Upper lobe of left lung (tissue), 6 donors: ENCODE measurements at regions not wholly inside any gene's neighbourhood (a gene's known extent, or its start where the extent isn't known, plus 50 kb on each side); places are given as distances from the start of the nearest gene placed in this dataset.

ENCODE experiments used
- ATAC-seq, 2 donors: fragments of 200-7000 bp; cut with Tn5 transposase; one replicate each; pipeline ENCODE4 v1.9.1; 2022; ENCODE audit warnings: mild to moderate bottlenecking in 2 of 2, moderate library complexity in 2 of 2; ENCODE audit not compliant: low FRiP score in 2 of 2
- DNase-seq, 2 donors: peaks; one replicate each; pipeline ENCODE4 v3.0.0-alpha.2; 2019 to 2020
- H3K27ac ChIP-seq, 4 donors: fragments of 200-600 bp; sonication (generic); one replicate each; pipeline ENCODE4 v1.5.1; 2016 to 2019
- H3K27me3 ChIP-seq, 4 donors: fragments of 200-600 bp; sonication (generic); one replicate each; pipeline ENCODE4 v1.5.1; 2017 to 2019
- H3K36me3 ChIP-seq, 4 donors: fragments of 200-600 bp; sonication (generic); one replicate each; pipeline ENCODE4 v1.5.1; 2016 to 2019
- H3K4me1 ChIP-seq, 4 donors: fragments of 200-600 bp; sonication (generic); one replicate each; pipeline ENCODE4 v1.5.1; 2018 to 2019
- H3K4me3 ChIP-seq, 4 donors: fragments of 200-600 bp; sonication (generic); one replicate each; pipeline ENCODE4 v1.5.1; 2017 to 2019; ENCODE audit warnings: mild to moderate bottlenecking in 2 of 4, moderate library complexity in 1 of 4
- H3K9me3 ChIP-seq, 4 donors: fragments of 200-600 bp; sonication (generic); one replicate each; pipeline ENCODE4 v1.5.1; 2018 to 2019
- EP300 ChIP-seq, 4 donors: sonication (generic); formaldehyde crosslinking; IDR thresholded peaks; one replicate each; pipeline ENCODE4 v1.5.1; 2017; ENCODE audit warnings: antibody characterized with exemption in 4 of 4, control low read depth in 2 of 4
- POLR2A ChIP-seq, 4 donors: fragments of 450-650 bp; IDR thresholded peaks; one replicate each; pipeline ENCODE4 v1.5.1; 2016 to 2017; ENCODE audit warnings: antibody characterized with exemption in 4 of 4, mild to moderate bottlenecking in 2 of 4
- POLR2AphosphoS5 ChIP-seq, 2 donors: sonication (generic); formaldehyde crosslinking; IDR thresholded peaks; one replicate each; pipeline ENCODE4 v1.5.1; 2017; ENCODE audit warnings: antibody characterized with exemption in 2 of 2
- WGBS, 2 donors: methylation state at CpG; one replicate each; pipeline ENCODE4 v1.1.5; 2017 to 2018; 5-methylcytosine and 5-hydroxymethylcytosine counted together
- TF ChIP-seq, protein P1 (sequence below), 6 experiments: fragments of 450-650 bp in 4 of 6; fragments of 200-600 bp in 2 of 6; sonication (generic) in 2 of 6; IDR thresholded peaks; one replicate each; pipeline ENCODE4 v1.5.1; 2016 to 2019; ENCODE audit warnings: antibody characterized with exemption in 6 of 6
- donor health status: DM: no; HTN: no; CAD: no; lungs with moderate emphysema.
- donor health status: DM: no; HTN: yes; CAD: no; lungs with severe emphysema.

DNA sequence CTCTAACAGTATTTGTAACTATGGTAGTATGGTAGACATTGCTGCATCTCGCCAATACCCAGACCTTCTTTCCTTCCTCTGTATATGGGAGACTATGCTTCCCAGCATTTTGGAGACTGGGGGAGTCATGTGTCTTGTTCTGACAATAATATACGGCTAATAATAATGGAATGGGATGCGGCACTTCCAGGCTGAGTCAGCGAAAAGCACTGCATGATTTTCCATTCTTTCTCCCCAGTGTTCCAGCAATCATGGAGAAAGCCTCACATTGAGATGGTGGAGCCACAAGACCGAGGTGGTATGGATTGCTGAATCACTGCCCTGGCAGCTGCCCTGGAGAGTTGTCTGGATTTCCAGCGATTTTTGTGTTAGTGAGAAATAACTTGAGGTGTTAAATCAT, 77.1 kb upstream of the FIBIN start:
- WGBS, 2 donors: 78 to 84% methylated on average over 6 of the region's 6 CpGs
- no peaks in the 10 kb centered on the region for H3K9me3 ChIP-seq

DNA sequence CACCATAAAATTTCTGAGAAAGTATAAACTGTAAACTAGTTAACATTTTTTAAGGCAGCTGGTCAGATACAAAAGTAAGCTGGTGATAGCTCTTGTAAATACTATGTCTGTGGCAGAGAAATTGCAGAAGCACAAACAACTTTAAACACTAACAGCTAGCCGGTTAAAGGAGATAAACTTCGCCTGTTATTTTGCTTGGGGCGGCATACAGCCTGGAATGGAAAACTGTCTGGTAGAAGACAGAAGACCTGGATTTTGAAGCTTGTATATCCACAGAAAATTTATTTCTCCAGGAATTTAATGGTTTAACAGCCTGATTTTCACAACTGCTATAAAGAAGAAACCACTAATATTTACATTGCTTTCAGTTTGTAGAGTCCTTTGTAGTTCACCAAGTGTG, 65.3 kb upstream of the FIBIN start:
- DNase-seq: no peak
- 69 to 72% methylated on average over 3 of the region's 3 CpGs for WGBS, 2 donors
- Histone ChIP-seq H3K4me3 (no peak overlapping the region), H3K36me3 (no peaks in the 10 kb centered on the region), H3K4me1 (no peaks in the 10 kb centered on the region), H3K27ac (no peak overlapping the region), H3K27me3 (no peaks in the 10 kb centered on the region), H3K9me3 (no peaks in the 10 kb centered on the region)
- ATAC-seq: no peak
- TF ChIP-seq, protein P1, sequence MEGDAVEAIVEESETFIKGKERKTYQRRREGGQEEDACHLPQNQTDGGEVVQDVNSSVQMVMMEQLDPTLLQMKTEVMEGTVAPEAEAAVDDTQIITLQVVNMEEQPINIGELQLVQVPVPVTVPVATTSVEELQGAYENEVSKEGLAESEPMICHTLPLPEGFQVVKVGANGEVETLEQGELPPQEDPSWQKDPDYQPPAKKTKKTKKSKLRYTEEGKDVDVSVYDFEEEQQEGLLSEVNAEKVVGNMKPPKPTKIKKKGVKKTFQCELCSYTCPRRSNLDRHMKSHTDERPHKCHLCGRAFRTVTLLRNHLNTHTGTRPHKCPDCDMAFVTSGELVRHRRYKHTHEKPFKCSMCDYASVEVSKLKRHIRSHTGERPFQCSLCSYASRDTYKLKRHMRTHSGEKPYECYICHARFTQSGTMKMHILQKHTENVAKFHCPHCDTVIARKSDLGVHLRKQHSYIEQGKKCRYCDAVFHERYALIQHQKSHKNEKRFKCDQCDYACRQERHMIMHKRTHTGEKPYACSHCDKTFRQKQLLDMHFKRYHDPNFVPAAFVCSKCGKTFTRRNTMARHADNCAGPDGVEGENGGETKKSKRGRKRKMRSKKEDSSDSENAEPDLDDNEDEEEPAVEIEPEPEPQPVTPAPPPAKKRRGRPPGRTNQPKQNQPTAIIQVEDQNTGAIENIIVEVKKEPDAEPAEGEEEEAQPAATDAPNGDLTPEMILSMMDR (IDR thresholded peaks at IDR 0.05): no peak
- no peak for TF ChIP-seq POLR2A (IDR thresholded peaks at IDR 0.05)
- no peak for TF ChIP-seq POLR2AphosphoS5 (IDR thresholded peaks at IDR 0.05)
- TF ChIP-seq EP300 (IDR thresholded peaks at IDR 0.05): no peak

More for the DNA sequence above, 77.1 kb upstream of the FIBIN start:
- Histone ChIP-seq H3K27ac (no peak overlapping the region), H3K4me1 (no peaks in the 10 kb centered on the region), H3K27me3 (no peaks in the 10 kb centered on the region), H3K4me3 (no peak overlapping the region), H3K36me3 (no peaks in the 10 kb centered on the region)
- ATAC-seq (no peak), DNase-seq (no peak)
- TF ChIP-seq POLR2A (IDR thresholded peaks at IDR 0.05): no peak
- TF ChIP-seq EP300 (IDR thresholded peaks at IDR 0.05): no peak
- TF ChIP-seq, protein P1 (IDR thresholded peaks at IDR 0.05): no peak
- no peak for TF ChIP-seq POLR2AphosphoS5 (IDR thresholded peaks at IDR 0.05)

DNA sequence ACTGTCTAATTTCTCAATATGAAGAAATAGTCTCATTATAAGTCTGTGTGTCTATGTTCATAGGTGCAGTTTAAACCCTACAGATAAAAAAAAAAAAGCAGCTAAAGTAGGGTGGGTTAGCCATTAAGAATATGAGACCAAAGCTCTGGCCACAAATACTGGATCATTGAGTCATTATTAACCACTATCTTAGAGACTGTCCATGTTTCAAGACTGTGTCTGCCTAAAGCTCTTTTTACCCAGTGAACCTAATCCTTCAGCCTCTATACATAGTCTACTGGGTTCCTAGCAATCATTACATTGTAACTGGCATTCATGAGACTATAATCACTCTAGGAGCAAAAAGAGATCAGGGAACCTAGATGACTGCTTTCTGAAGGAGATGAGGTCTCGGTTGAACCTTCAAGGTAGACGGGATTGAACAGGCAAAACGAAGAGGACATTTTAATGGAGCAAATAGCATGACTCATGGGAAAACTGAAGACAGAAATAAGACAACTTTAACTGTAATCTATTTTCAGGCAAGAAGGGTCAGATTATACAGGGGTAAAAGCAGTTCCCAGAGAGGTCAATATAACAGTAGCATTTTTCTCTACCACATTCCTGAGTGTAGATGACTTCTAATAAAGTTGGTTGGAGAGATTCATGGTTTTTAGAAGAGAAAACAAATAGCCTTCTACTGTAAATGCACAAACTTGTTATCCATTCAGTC, 64.0 kb upstream of the FIBIN start:
- TF ChIP-seq POLR2A (IDR thresholded peaks at IDR 0.05) (no peak), POLR2AphosphoS5 (IDR thresholded peaks at IDR 0.05) (no peak)
- ATAC-seq: no peak
- Histone ChIP-seq H3K27me3 (no peaks in the 10 kb centered on the region), H3K4me3 (no peak overlapping the region), H3K4me1 (no peaks in the 10 kb centered on the region), H3K27ac (no peak overlapping the region), H3K36me3 (no peaks in the 10 kb centered on the region), H3K9me3 (no peaks in the 10 kb centered on the region)
- WGBS, 2 donors: 74 to 78% methylated on average over 3 of the region's 3 CpGs
- no peak for DNase-seq

DNA sequence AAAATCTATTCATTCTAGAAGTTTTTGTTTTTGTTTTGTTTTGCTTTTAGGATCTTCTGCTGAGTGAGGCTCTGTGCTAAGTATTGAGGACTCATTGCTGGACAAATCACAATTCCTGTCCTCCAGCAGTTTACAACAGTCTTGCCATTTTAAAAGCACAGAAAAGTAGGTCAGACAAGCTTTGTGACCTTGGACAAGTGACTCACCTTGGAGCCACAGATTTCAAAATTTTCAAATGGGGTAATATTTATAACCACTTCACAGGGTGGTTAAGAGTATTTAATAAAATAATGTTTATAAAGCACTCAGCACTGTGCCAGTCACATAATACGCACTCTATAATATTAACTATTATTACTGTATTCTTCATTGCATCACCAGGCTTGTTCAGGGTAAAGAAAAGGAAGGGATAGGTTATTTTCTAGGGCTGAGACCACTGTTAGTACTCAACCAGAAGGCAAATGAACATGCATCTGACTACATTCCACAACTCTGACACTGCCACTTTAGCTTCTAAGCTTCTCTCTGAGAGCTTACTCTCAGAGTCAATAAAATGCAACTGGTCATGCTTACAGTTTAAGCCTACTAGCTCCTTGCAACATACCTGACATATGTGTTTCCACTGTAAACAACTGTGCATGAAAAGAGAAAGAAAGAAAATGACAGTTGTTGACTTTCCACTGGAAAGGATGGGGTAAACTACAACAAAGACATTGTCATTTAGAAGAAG, 63.2 kb upstream of the FIBIN start:
- TF ChIP-seq EP300 (IDR thresholded peaks at IDR 0.05) (no peak), POLR2A (IDR thresholded peaks at IDR 0.05) (no peak), POLR2AphosphoS5 (IDR thresholded peaks at IDR 0.05) (no peak)
- TF ChIP-seq, protein P1 (IDR thresholded peaks at IDR 0.05): no peak
- no peak for DNase-seq
- no peak overlapping the region for H3K4me3 ChIP-seq
- WGBS, 2 donors: 16 to 67% methylated on average over 1 of the region's 1 CpG
- no peaks in the 10 kb centered on the region for H3K9me3 ChIP-seq
- H3K27me3 ChIP-seq: no peaks in the 10 kb centered on the region
- peak in 1 of 2 donors; percentile 28 for ATAC-seq
- H3K27ac ChIP-seq: no peak overlapping the region
- H3K36me3 ChIP-seq: no peaks in the 10 kb centered on the region
- H3K4me1 ChIP-seq: no peaks in the 10 kb centered on the region

DNA sequence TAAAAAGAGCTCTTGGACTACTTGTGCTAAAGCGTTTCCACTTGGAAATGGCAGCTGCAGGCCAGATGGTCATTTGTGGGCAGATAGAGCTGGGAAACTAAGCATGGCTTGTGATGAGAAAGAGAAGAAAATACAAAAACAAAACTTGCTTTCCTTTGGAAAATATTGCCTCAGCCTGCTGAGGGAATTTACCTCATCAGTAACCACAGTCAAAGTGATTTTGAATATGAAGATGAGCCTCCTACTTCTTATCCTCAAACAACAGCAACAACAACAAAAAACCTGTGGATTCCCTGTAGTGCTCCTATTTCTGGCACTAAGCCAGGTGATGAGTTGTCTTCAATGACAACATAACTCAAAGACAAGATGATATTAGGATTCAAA, 62.7 kb upstream of the FIBIN start:
- peak in 1 of 2 donors; percentile 59 for ATAC-seq

More for the DNA sequence above, 62.7 kb upstream of the FIBIN start:
- no peaks in the 10 kb centered on the region for H3K36me3 ChIP-seq
- no peak for DNase-seq
- H3K27ac ChIP-seq: no peak overlapping the region
- H3K9me3 ChIP-seq: no peaks in the 10 kb centered on the region
- H3K27me3 ChIP-seq: no peaks in the 10 kb centered on the region
- no peak overlapping the region for H3K4me3 ChIP-seq
- WGBS, 2 donors: 59 to 75% methylated on average over 1 of the region's 1 CpG
- H3K4me1 ChIP-seq: no peaks in the 10 kb centered on the region
- TF ChIP-seq EP300 (IDR thresholded peaks at IDR 0.05): no peak
- TF ChIP-seq, protein P1 (IDR thresholded peaks at IDR 0.05): no peak
- TF ChIP-seq POLR2AphosphoS5 (IDR thresholded peaks at IDR 0.05): no peak
- no peak for TF ChIP-seq POLR2A (IDR thresholded peaks at IDR 0.05)
